ENCODE measurements at regions not wholly inside any gene's neighbourhood (a gene's known extent, or its start where the extent isn't known, plus 50 kb on each side); places are given as distances from the start of the nearest gene placed in this dataset.

- TF ChIP-seq, protein P1, sequence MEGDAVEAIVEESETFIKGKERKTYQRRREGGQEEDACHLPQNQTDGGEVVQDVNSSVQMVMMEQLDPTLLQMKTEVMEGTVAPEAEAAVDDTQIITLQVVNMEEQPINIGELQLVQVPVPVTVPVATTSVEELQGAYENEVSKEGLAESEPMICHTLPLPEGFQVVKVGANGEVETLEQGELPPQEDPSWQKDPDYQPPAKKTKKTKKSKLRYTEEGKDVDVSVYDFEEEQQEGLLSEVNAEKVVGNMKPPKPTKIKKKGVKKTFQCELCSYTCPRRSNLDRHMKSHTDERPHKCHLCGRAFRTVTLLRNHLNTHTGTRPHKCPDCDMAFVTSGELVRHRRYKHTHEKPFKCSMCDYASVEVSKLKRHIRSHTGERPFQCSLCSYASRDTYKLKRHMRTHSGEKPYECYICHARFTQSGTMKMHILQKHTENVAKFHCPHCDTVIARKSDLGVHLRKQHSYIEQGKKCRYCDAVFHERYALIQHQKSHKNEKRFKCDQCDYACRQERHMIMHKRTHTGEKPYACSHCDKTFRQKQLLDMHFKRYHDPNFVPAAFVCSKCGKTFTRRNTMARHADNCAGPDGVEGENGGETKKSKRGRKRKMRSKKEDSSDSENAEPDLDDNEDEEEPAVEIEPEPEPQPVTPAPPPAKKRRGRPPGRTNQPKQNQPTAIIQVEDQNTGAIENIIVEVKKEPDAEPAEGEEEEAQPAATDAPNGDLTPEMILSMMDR (IDR thresholded peaks at IDR 0.05; ENCODE audit: poor library complexity, severe bottlenecking) = no peak
- TF ChIP-seq EZH2 (IDR thresholded peaks at IDR 0.05; ENCODE audit: borderline replicate concordance, insufficient read depth, low read length, poor library complexity, severe bottlenecking) = no peak
- no peak for TF ChIP-seq MXI1 (conservative IDR thresholded peaks at IDR 0.05; ENCODE audit: poor library complexity, severe bottlenecking)
- TF ChIP-seq, protein P2, sequence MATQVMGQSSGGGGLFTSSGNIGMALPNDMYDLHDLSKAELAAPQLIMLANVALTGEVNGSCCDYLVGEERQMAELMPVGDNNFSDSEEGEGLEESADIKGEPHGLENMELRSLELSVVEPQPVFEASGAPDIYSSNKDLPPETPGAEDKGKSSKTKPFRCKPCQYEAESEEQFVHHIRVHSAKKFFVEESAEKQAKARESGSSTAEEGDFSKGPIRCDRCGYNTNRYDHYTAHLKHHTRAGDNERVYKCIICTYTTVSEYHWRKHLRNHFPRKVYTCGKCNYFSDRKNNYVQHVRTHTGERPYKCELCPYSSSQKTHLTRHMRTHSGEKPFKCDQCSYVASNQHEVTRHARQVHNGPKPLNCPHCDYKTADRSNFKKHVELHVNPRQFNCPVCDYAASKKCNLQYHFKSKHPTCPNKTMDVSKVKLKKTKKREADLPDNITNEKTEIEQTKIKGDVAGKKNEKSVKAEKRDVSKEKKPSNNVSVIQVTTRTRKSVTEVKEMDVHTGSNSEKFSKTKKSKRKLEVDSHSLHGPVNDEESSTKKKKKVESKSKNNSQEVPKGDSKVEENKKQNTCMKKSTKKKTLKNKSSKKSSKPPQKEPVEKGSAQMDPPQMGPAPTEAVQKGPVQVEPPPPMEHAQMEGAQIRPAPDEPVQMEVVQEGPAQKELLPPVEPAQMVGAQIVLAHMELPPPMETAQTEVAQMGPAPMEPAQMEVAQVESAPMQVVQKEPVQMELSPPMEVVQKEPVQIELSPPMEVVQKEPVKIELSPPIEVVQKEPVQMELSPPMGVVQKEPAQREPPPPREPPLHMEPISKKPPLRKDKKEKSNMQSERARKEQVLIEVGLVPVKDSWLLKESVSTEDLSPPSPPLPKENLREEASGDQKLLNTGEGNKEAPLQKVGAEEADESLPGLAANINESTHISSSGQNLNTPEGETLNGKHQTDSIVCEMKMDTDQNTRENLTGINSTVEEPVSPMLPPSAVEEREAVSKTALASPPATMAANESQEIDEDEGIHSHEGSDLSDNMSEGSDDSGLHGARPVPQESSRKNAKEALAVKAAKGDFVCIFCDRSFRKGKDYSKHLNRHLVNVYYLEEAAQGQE (IDR thresholded peaks at IDR 0.05; ENCODE audit: borderline replicate concordance) = peak; percentile 84
- TF ChIP-seq EP300 (conservative IDR thresholded peaks at IDR 0.05; ENCODE audit: poor library complexity, severe bottlenecking) = peak; percentile 87
- peak; percentile 64 for TF ChIP-seq POLR2AphosphoS5 (IDR thresholded peaks at IDR 0.05)
- no peak for TF ChIP-seq RAD21 (conservative IDR thresholded peaks at IDR 0.05)
Measured at GRCh38 chr2:219759801-219760200, 132.4 kb downstream of the SLC4A3 start.
